ENCODE measurements at regions not wholly inside any gene's neighbourhood (a gene's known extent, or its start where the extent isn't known, plus 50 kb on each side); places are given as distances from the start of the nearest gene placed in this dataset.
"Not testable (repeated sequence)": the region's sequence is repeated elsewhere in the genome, so short reads cannot be mapped to it uniquely, and the experiment has no call there.

- not testable (repeated sequence) for DNase-seq, ATAC-seq
Measured at GRCh38 chr6:104676679-104677078, 183.0 kb downstream of the HACE1 start.

- not testable (repeated sequence) for ATAC-seq, DNase-seq
Measured at GRCh38 chr6:104675161-104675560, 184.6 kb downstream of the HACE1 start.

GRCh38 chr6:104673078-104673477 is 186.6 kb downstream of the HACE1 start:
- not testable (repeated sequence) for DNase-seq, ATAC-seq

GRCh38 chr6:104671591-104671891 is 188.2 kb downstream of the HACE1 start:
- ATAC-seq: not testable (repeated sequence)

GRCh38 chr6:104670834-104671590 is 188.7 kb downstream of the HACE1 start:
- ATAC-seq, DNase-seq: not testable (repeated sequence)

More at GRCh38 chr6:104671591-104671891, 188.2 kb downstream of the HACE1 start:
- not testable (repeated sequence) for DNase-seq

GRCh38 chr6:104669483-104669882 is 190.2 kb downstream of the HACE1 start:
- no peak for DNase-seq
- ATAC-seq: no peak

GRCh38 chr6:104656235-104656634 is 203.5 kb downstream of the HACE1 start:
- ATAC-seq: no peak
- no peak for DNase-seq

- DNase-seq (no peak), ATAC-seq (no peak)
Measured at GRCh38 chr6:104653781-104654180, 205.9 kb downstream of the HACE1 start.

- ATAC-seq: no peak
- no peak for DNase-seq
Measured at GRCh38 chr6:104648347-104648746, 211.4 kb downstream of the HACE1 start.

- ATAC-seq (no peak), DNase-seq (no peak)
Measured at GRCh38 chr6:104644848-104645247, 214.9 kb downstream of the HACE1 start.

- ATAC-seq (no peak), DNase-seq (no peak)
Measured at GRCh38 chr6:104642871-104643270, 216.8 kb downstream of the HACE1 start.

GRCh38 chr6:104640761-104641160 is 219.0 kb downstream of the HACE1 start:
- no peak for ATAC-seq

GRCh38 chr6:104640150-104640700 is 219.5 kb downstream of the HACE1 start:
- ATAC-seq (no peak), DNase-seq (no peak)

More at GRCh38 chr6:104640761-104641160, 219.0 kb downstream of the HACE1 start:
- DNase-seq: no peak

GRCh38 chr6:104639668-104640067 is 220.1 kb downstream of the HACE1 start:
- ATAC-seq (no peak), DNase-seq (no peak)

- DNase-seq (no peak), ATAC-seq (no peak)
Measured at GRCh38 chr6:104638841-104639290, 220.9 kb downstream of the HACE1 start.

- DNase-seq: no peak
- ATAC-seq: no peak
Measured at GRCh38 chr6:104633125-104633524, 226.6 kb downstream of the HACE1 start.

- ATAC-seq (no peak), DNase-seq (no peak)
Measured at GRCh38 chr6:104632588-104632987, 227.1 kb downstream of the HACE1 start.

GRCh38 chr6:104630955-104631354 is 228.8 kb downstream of the HACE1 start:
- ATAC-seq (no peak), DNase-seq (no peak)

GRCh38 chr6:104630522-104630921 is 229.2 kb downstream of the HACE1 start:
- DNase-seq (no peak), ATAC-seq (no peak)

GRCh38 chr6:104629826-104630225 is 229.9 kb downstream of the HACE1 start:
- no peak for ATAC-seq
- no peak for DNase-seq

- no peak for ATAC-seq
- DNase-seq: no peak
Measured at GRCh38 chr6:104625536-104625935, 234.2 kb downstream of the HACE1 start.

- DNase-seq: no peak
- peak; percentile 52 for ATAC-seq
Measured at GRCh38 chr6:104623052-104623690, 236.5 kb downstream of the HACE1 start.

- DNase-seq: no peak
- ATAC-seq: no peak
Measured at GRCh38 chr6:104621396-104621795, 238.3 kb downstream of the HACE1 start.

Data from stimulated activated naive CD8-positive, alpha-beta T cell treated with anti-CD3 and anti-CD28 coated beads, Interleukin-15, Interleukin-2, amounts not matched to agents 100 U/mL and 50 U/mL, for 24 hours (primary cell).